Testis (tissue), 2 donors: ENCODE measurements at regions not wholly inside any gene's neighbourhood (a gene's known extent, or its start where the extent isn't known, plus 50 kb on each side); places are given as distances from the start of the nearest gene placed in this dataset.

ENCODE experiments used
- DNase-seq: peaks from one replicate; pipeline ENCODE4 v3.0.0-alpha.2; 2019
- H3K27ac ChIP-seq, 2 donors: fragments of 200-600 bp; sonication (generic); one replicate each; pipeline ENCODE4 v1.5.1; 2019
- H3K27me3 ChIP-seq: fragments of 200-600 bp; sonication (generic); one replicate; pipeline ENCODE4 v1.5.1; 2019
- H3K36me3 ChIP-seq: fragments of 200-600 bp; sonication (generic); one replicate; pipeline ENCODE4 v1.5.1; 2017; ENCODE audit warnings: low read depth; ENCODE audit errors: missing control alignments
- H3K4me1 ChIP-seq: fragments of 200-600 bp; sonication (generic); one replicate; pipeline ENCODE4 v1.5.1; 2019
- H3K4me3 ChIP-seq, 2 donors: fragments of 200-600 bp; sonication (generic); one replicate each; pipeline ENCODE4 v1.5.1; 2017 to 2019
- H3K9me3 ChIP-seq: fragments of 200-600 bp; sonication (generic); one replicate; pipeline ENCODE4 v1.5.1; 2017
- POLR2A ChIP-seq: fragments of 450-650 bp; IDR thresholded peaks from one replicate; pipeline ENCODE4 v1.6.1; 2017; ENCODE audit warnings: antibody characterized with exemption, mild to moderate bottlenecking, moderate library complexity
- WGBS, 2 donors: methylation state at CpG; one replicate each; pipeline ENCODE4 v1.1.5; 2018; 5-methylcytosine and 5-hydroxymethylcytosine counted together
- intact Hi-C: fragments of 100-400 bp; cut with DNase I; formaldehyde crosslinking; loops from one replicate; pipeline ENCODE4 v1.15.1; 2023; ENCODE audit warnings: low total_unique reads
- TF ChIP-seq, protein P1 (sequence below), 3 experiments: fragments of 450-650 bp in 2 of 3; fragments of 200-600 bp in 1 of 3; sonication (generic) in 1 of 3; IDR thresholded peaks; one replicate each; pipeline ENCODE4 v1.5.1; 2016 to 2019; ENCODE audit warnings: antibody characterized with exemption in 3 of 3, mild to moderate bottlenecking in 2 of 3, moderate library complexity in 1 of 3

DNA sequence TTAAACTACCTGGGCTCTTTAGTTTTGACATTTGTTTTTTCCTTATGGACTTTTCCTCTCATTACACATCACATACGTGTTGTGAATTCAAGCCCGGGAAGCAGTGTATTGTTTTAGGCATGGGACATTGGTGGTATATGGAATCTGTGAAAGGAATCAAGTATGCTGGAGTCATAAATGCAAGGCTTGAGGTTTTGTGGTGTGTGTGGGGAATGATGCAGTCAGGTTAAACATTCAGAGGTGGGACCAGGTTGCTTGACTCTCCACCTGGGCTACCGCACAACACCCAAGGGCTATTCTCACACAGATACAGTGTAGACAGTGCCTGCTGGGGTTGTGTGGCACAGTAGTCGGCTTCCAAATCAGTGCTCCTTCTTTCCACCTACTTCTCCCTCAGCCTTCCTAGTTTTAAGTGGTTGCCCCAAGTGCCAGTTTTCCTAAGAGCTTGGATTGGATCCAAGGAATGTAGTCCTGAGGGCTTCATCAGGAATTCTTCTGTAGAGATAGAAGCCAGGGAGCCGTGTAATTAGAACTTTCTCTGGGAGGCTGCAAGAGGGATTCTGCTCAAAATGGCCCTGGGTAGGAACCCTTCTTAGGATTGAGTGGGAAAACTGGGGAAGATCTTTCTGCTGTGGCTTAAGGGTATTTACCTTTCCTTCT is 243.7 kb downstream of the C12orf75 start:
- TF ChIP-seq, protein P1, sequence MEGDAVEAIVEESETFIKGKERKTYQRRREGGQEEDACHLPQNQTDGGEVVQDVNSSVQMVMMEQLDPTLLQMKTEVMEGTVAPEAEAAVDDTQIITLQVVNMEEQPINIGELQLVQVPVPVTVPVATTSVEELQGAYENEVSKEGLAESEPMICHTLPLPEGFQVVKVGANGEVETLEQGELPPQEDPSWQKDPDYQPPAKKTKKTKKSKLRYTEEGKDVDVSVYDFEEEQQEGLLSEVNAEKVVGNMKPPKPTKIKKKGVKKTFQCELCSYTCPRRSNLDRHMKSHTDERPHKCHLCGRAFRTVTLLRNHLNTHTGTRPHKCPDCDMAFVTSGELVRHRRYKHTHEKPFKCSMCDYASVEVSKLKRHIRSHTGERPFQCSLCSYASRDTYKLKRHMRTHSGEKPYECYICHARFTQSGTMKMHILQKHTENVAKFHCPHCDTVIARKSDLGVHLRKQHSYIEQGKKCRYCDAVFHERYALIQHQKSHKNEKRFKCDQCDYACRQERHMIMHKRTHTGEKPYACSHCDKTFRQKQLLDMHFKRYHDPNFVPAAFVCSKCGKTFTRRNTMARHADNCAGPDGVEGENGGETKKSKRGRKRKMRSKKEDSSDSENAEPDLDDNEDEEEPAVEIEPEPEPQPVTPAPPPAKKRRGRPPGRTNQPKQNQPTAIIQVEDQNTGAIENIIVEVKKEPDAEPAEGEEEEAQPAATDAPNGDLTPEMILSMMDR (IDR thresholded peaks at IDR 0.05): no peak
- TF ChIP-seq POLR2A: no peak
- DNase-seq: no peak
- intact Hi-C loops: no loop called here
- no peaks in the 10 kb centered on the region for H3K27me3 ChIP-seq
- H3K4me1 ChIP-seq: no peaks in the 10 kb centered on the region
- 79 to 93% methylated on average over 4 to 5 of the region's 5 CpGs for WGBS, 2 donors
- no peak overlapping the region for H3K27ac ChIP-seq
- no peaks in the 10 kb centered on the region for H3K36me3 ChIP-seq
- no peaks in the 10 kb centered on the region for H3K9me3 ChIP-seq
- H3K4me3 ChIP-seq: no peak overlapping the region

DNA sequence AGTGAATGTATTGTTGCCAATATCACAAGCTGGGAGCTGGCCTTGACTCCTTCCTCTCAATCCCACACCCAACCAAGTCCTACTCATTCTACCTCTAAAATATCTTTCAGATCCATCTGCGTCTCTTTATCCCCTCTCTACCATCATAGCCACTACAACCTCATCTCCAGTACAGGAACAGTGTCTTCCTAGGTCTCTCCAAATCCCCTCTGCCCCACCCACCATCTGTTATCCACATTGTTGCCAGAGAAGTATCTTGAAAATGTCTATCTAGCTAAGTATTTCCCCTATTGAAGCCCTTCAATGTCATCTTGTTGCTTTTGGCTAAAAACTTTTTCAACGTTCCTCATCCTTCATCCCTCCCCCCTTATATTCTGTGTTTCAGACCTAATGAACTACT is 244.7 kb downstream of the C12orf75 start:
- no peaks in the 10 kb centered on the region for H3K9me3 ChIP-seq
- intact Hi-C loops: no loop called here
- no peak overlapping the region for H3K4me3 ChIP-seq
- H3K36me3 ChIP-seq: no peaks in the 10 kb centered on the region
- no peaks in the 10 kb centered on the region for H3K27me3 ChIP-seq
- no peak overlapping the region for H3K27ac ChIP-seq
- TF ChIP-seq, protein P1 (IDR thresholded peaks at IDR 0.05): no peak
- TF ChIP-seq POLR2A: no peak
- no peak for DNase-seq
- WGBS, 2 donors: 56 to 61% methylated on average over 2 of the region's 2 CpGs
- H3K4me1 ChIP-seq: no peaks in the 10 kb centered on the region

DNA sequence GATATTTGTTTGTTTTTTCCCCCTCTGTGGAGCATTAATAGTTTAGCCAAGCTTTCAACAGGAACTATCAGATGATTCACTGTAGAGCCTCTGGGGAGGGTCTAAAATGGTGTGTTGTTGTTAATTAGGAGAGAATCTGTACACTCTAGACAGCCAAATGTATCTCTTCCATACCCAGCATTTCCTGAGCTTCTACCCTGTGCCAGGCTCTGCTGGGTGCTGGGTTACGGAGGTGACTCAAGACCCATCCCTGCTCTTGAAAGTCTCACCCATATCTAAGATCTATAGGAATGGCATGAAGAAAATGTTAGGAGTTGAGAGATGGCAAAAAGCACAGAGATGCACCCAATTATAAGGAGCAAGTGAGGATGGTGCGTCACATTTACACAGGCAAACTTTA is 245.8 kb downstream of the C12orf75 start:
- WGBS, 2 donors: 96 to 97% methylated on average over 2 of the region's 2 CpGs
- intact Hi-C loops: no loop called here
- TF ChIP-seq, protein P1 (IDR thresholded peaks at IDR 0.05): no peak
- TF ChIP-seq POLR2A: no peak
- Histone ChIP-seq H3K36me3 (no peaks in the 10 kb centered on the region), H3K9me3 (no peaks in the 10 kb centered on the region), H3K4me1 (no peaks in the 10 kb centered on the region), H3K4me3 (no peak overlapping the region), H3K27ac (no peak overlapping the region), H3K27me3 (no peaks in the 10 kb centered on the region)
- DNase-seq: no peak

DNA sequence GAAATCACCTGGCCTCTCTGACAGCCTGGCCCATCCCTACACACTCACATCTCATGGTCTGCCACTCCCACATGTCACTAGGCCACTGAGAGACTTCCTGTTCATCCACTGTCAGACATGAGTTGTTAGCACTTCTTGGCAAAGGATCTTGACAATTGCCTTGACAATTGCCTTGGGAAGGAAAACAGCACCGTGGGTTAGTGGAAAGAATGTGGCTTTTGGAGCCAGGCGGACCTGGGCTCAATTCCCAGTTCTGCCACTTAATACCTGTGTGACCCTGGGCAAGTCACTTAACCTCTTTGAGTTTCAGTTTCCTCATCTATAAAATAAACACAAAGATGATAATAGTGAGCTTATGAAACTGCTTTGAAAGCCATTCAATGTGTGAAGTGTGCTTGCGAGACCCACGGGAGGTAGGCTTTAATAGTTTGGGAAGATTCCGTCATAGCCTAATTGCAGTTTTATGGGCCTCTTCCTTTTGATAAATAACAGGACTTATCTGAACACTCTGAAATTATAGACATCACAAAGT is 250.4 kb downstream of the C12orf75 start:
- DNase-seq: no peak
- intact Hi-C loops: no loop called here
- no peaks in the 10 kb centered on the region for H3K36me3 ChIP-seq
- no peak overlapping the region for H3K4me3 ChIP-seq
- WGBS, 2 donors: 67 to 72% methylated on average over 5 of the region's 5 CpGs
- no peaks in the 10 kb centered on the region for H3K27me3 ChIP-seq
- H3K9me3 ChIP-seq: no peaks in the 10 kb centered on the region
- H3K4me1 ChIP-seq: no peaks in the 10 kb centered on the region
- no peak for TF ChIP-seq POLR2A
- TF ChIP-seq, protein P1 (IDR thresholded peaks at IDR 0.05): no peak
- no peak overlapping the region for H3K27ac ChIP-seq

DNA sequence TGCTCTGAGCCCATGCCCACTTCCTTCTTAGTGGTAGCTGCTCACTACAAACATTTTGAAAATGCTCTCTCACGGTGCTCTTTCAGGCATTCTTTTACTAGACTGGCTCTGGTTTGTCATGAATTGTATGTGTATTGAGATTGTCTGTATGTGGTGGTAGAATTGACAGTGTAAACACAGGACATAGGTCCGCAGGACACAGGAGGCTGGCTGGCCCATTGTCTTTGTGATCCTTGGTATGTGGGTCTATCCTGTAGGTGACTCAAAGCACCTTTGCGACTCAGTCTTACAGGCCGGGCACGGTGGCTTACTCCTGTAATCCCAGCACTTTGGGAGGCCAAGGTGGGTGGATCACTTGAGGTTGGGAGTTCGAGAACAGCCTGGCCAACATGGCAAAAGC is 250.9 kb downstream of the C12orf75 start:
- no peak overlapping the region for H3K27ac ChIP-seq
- DNase-seq: no peak
- H3K9me3 ChIP-seq: no peaks in the 10 kb centered on the region
- no peaks in the 10 kb centered on the region for H3K36me3 ChIP-seq
- 90 to 97% methylated on average over 6 of the region's 6 CpGs for WGBS, 2 donors
- no peaks in the 10 kb centered on the region for H3K4me1 ChIP-seq
- H3K27me3 ChIP-seq: no peaks in the 10 kb centered on the region
- TF ChIP-seq, protein P1 (IDR thresholded peaks at IDR 0.05): no peak
- no peak for TF ChIP-seq POLR2A
- H3K4me3 ChIP-seq: no peak overlapping the region
- intact Hi-C loops: no loop called here
